Activated CD4-positive, alpha-beta memory T cell treated with anti-CD3 and anti-CD28 coated beads, Interleukin-2, amount 10 ng/mL, durations not matched to agents 7 days and 5 days (primary cell): ENCODE measurements at regions not wholly inside any gene's neighbourhood (a gene's known extent, or its start where the extent isn't known, plus 50 kb on each side); places are given as distances from the start of the nearest gene placed in this dataset.

ENCODE experiments used
- CTCF ChIA-PET: fragments of 350-600 bp; sonication (Branson Sonifier 250); formaldehyde crosslinking; loops from one replicate; lab custom pipeline; 2021; ENCODE audit warnings: antibody characterized with exemption, inconsistent platforms; lab: Charles Lee
- POLR2A ChIA-PET: fragments of 350-600 bp; sonication (Branson Sonifier 250); formaldehyde crosslinking; loops from one replicate; lab custom pipeline; 2021; ENCODE audit warnings: antibody characterized with exemption; lab: Charles Lee
- DNase-seq: peaks from one replicate; pipeline ENCODE4 v3.0.0-alpha.2; 2020
- H3K27ac Mint-ChIP-seq: one replicate; pipeline ENCODE4 v1.8.0; 2021; ENCODE audit warnings: mild to moderate bottlenecking, mixed read lengths
- H3K27me3 Mint-ChIP-seq: one replicate; pipeline ENCODE4 v1.8.0; 2021; ENCODE audit warnings: mixed read lengths
- H3K36me3 Mint-ChIP-seq: one replicate; pipeline ENCODE4 v1.8.0; 2021; ENCODE audit warnings: low read depth, mixed read lengths
- H3K4me1 Mint-ChIP-seq: one replicate; pipeline ENCODE4 v1.8.0; 2021; ENCODE audit warnings: mixed read lengths
- H3K4me3 Mint-ChIP-seq: one replicate; pipeline ENCODE4 v1.8.0; 2021; ENCODE audit warnings: mild to moderate bottlenecking, mixed read lengths
- H3K9me3 Mint-ChIP-seq: one replicate; pipeline ENCODE4 v1.8.0; 2021; ENCODE audit warnings: mixed read lengths

DNA sequence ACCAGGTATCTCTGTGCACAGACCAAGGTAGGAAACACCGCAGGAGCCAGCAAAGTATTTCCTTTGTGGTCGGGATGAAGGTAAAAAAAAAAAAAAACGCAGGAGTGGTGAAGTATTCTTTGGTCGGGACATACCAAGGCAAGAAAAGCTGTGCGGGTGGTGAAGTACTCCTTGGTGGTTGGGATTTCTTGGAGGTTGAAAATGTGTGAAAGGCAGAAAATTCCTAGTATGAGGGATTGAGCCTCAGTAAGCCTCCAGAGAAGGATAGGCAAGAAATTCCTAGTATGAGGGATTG lies 802.6 kb downstream of the PLA2G4A start:
- no peak for DNase-seq
- Mint-ChIP-seq H3K27ac (no peak overlapping the region), H3K27me3 (no peaks in the 10 kb centered on the region), H3K9me3 (peaks cover 9% of the 10 kb centered on the region), H3K36me3 (no peaks in the 10 kb centered on the region), H3K4me1 (no peaks in the 10 kb centered on the region), H3K4me3 (no peak overlapping the region)
- ChIA-PET POLR2A (no interaction called here), CTCF (interaction anchor here (1.1 kb wide), 1 partner anchor 150 kb away, joined by 5 read pairs; no protein-coding TSS in a partner anchor)

DNA sequence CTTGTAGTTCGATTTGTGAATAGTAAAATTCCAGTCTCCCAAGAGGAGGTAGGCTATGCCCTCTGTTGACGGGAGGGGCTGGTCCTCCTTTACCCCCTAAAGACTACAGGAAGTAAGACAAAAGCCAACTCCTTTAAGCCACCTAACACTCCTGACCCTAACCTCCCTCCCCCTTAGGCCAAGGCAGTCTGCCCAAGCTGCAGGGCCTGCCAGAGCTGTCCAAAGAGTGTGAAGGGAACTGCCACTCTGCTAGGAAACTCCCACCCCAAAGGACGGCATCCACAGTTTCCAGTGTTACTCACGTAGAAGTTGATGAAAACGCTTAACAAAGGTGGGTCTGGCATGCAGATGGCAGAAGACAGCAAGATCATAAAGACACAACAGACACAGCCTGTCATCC lies 803.2 kb downstream of the PLA2G4A start:
- peaks cover 13% of the 10 kb centered on the region for H3K9me3 Mint-ChIP-seq
- H3K4me3 Mint-ChIP-seq, result no peak overlapping the region
- no peaks in the 10 kb centered on the region for H3K36me3 Mint-ChIP-seq
- H3K27ac Mint-ChIP-seq, result no peak overlapping the region
- CTCF ChIA-PET, result interaction anchor here (1.1 kb wide), 1 partner anchor 151 kb away, joined by 5 read pairs; no protein-coding TSS in a partner anchor
- no peak for DNase-seq
- no peaks in the 10 kb centered on the region for H3K4me1 Mint-ChIP-seq
- no peaks in the 10 kb centered on the region for H3K27me3 Mint-ChIP-seq
- POLR2A ChIA-PET, result no interaction called here

DNA sequence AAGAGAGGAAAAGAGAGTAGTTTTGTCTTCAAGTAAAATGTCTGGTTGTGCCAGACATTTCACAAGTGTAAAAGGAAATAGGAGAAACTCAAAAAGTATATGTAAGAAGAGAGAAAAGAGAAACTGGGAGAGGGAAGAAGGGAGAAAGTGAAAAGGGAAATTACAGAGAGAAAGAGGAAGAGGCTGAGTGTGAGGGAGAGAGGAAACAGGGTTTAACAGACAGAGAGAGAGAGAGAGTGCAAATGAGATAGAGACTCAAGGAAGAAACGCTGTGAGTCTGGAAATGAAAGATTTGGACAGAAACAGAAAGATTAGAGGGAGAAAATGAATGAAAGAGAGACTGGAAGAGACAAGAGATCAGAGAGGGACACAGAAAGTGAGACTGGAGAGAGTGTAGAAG lies 806.2 kb downstream of the PLA2G4A start:
- H3K27me3 Mint-ChIP-seq, result no peaks in the 10 kb centered on the region
- no peak overlapping the region for H3K27ac Mint-ChIP-seq
- ChIA-PET POLR2A (no interaction called here), CTCF (no interaction called here)
- H3K9me3 Mint-ChIP-seq, result peaks cover 15% of the 10 kb centered on the region
- no peaks in the 10 kb centered on the region for H3K4me1 Mint-ChIP-seq
- H3K4me3 Mint-ChIP-seq, result no peak overlapping the region
- DNase-seq, result no peak
- no peaks in the 10 kb centered on the region for H3K36me3 Mint-ChIP-seq

DNA sequence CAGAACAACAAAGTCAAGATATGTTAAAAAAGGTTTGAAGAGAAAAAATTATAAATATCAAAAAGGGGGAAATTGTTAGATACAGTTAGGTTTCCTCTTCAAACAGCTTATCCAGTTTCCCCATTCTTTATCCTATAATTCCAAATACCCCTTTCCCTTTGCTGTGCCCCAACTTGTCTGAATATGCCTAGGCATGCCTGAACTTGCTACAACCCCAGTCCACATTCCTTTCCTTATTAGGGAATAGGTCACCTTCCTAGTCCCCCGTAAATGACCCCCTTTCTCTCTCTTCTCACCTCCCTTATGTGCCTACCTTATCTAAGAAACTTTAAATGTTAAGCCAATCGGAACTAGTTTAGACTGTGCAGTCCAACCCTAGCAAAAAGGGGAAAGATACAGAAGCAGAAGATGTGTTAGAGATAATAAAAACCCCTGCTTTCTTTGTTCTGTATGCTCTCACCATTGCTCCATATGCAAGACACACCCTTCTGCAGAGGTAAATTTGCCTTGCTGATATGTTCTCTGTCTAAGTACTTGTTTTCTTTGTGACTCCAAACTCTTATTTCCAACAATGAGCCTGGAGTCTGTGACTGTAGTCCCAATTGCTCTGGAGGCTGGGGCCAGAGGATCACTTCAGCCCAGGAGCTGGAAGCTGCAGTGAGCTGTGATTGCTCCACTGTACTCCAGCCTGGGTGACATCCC lies 810.1 kb downstream of the PLA2G4A start:
- ChIA-PET POLR2A (no interaction called here), CTCF (no interaction called here)
- H3K9me3 Mint-ChIP-seq, result peaks cover 11% of the 10 kb centered on the region
- H3K4me1 Mint-ChIP-seq, result no peaks in the 10 kb centered on the region
- no peaks in the 10 kb centered on the region for H3K27me3 Mint-ChIP-seq
- no peak overlapping the region for H3K4me3 Mint-ChIP-seq
- H3K27ac Mint-ChIP-seq, result no peak overlapping the region
- DNase-seq, result no peak
- H3K36me3 Mint-ChIP-seq, result no peaks in the 10 kb centered on the region

DNA sequence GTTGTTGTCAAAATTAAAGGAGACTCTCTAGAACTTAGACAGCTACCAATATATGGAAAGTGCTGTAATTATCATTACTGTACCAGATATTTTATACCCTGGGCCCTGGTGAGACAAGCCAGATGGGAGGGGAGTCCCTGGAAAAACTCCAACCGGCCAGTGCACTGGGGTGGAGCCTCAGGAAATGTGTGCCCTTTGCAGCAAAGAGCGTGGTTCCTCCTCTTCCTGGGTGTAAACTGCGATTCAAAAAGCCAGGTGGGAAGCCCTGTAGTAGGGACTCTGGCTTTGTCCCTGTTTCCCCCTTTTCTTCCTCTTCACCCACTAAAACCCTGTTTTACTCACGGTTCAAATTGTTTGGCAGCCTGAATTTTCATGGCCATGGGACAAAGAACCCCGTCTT lies 812.3 kb downstream of the PLA2G4A start:
- Mint-ChIP-seq H3K27ac (no peak overlapping the region), H3K27me3 (no peaks in the 10 kb centered on the region)
- POLR2A ChIA-PET, result no interaction called here

DNA sequence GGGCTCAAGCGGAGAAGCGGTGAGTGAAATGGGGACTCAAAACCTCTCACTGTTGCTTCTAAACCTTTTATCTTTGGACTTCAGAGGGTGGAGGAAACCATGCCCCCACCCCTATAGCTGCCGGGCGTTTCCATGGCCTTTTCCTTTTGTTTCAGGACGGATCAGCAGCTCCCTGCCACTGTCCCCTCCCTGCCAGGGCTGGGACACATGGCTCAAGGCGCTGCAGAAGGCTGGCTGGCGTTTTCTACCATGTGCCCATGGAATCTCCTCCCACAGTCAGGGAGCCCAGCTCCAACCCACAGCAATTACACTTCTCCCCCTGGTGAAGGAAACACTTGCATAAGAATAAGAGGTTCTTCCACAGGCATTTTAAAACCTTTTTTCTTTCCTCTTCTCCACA lies 812.7 kb downstream of the PLA2G4A start:
- H3K4me1 Mint-ChIP-seq, result no peaks in the 10 kb centered on the region
- H3K27me3 Mint-ChIP-seq, result no peaks in the 10 kb centered on the region
- no peak for DNase-seq
- CTCF ChIA-PET, result no interaction called here
- H3K36me3 Mint-ChIP-seq, result no peaks in the 10 kb centered on the region
- peaks cover 8% of the 10 kb centered on the region for H3K9me3 Mint-ChIP-seq
- H3K4me3 Mint-ChIP-seq, result no peak overlapping the region
- POLR2A ChIA-PET, result no interaction called here
- no peak overlapping the region for H3K27ac Mint-ChIP-seq

More for the DNA sequence above, 812.3 kb downstream of the PLA2G4A start:
- no peak for DNase-seq
- Mint-ChIP-seq H3K9me3 (peaks cover 6% of the 10 kb centered on the region), H3K4me3 (no peak overlapping the region), H3K4me1 (no peaks in the 10 kb centered on the region), H3K36me3 (no peaks in the 10 kb centered on the region)
- CTCF ChIA-PET, result no interaction called here

DNA sequence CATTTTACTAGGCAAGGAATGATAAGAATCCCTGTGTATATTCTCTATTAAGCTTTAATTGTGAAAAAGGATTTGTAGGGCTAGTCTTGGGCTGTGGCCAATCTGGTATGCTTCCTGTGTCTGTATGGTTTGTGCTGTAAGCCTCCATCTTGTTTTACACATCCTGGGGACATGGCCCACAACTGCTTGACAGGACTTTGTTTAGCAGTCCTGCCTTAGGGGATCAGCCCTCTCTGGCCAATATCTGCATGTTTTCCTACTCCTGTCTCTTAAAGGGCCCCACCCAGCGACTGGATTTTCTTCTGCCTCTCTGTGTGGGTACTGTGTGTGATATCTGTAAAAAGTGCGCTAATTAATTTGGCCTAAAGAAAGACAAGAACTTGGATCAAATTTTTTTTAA lies 813.2 kb downstream of the PLA2G4A start:
- no peaks in the 10 kb centered on the region for H3K4me1 Mint-ChIP-seq
- ChIA-PET CTCF (no interaction called here), POLR2A (no interaction called here)
- no peak overlapping the region for H3K27ac Mint-ChIP-seq
- no peaks in the 10 kb centered on the region for H3K27me3 Mint-ChIP-seq
- DNase-seq, result no peak
- no peak overlapping the region for H3K4me3 Mint-ChIP-seq
- no peaks in the 10 kb centered on the region for H3K36me3 Mint-ChIP-seq
- peaks cover 5% of the 10 kb centered on the region for H3K9me3 Mint-ChIP-seq

DNA sequence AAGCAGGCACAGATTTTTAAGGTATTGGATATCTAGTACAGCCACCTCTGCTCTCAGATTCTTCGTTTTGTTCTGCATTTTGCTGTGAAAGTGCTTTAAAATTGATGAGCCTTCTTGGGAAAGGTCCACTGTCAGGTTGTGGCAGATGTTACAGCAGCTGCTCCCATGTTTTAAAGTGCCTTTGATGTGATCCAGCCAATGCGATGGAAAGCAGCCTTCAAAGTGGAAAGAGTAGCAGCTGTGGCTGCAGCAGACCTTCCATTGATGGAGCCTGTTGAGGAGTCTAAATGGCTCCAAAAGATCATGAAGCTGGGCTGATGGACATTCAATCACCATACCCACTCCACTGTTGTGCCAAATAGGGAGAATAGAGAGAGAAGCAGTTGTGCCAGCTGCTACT lies 816.9 kb downstream of the PLA2G4A start:
- Mint-ChIP-seq H3K4me3 (no peak overlapping the region), H3K27ac (no peak overlapping the region)
- POLR2A ChIA-PET, result no interaction called here

DNA sequence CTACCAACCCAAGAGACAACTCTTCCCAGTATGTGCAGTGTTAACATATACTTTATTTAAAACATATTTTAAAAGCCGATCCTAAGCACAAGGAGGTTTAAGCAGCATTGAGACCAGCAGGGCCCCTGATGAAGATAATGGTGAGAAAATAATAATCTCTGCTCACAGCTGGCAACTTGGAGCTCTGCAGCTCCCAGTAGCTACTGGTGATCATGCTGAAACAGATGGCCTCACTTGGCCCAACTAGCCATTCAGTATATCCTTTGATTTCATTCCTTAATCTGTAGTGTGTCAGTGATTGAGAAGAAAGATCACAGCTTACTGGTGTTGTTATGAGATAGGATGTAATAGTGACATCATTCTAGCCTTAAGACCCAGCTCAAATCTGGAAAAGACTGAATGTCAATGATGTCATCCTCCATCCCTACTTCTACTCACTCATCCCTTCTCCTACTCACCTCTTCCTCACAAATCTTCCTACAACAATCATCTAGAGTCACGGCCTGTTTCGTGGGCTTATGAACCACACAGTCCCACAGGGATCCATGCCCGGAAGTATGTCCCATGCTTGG lies 817.9 kb downstream of the PLA2G4A start:
- CTCF ChIA-PET, result no interaction called here
- POLR2A ChIA-PET, result no interaction called here

More for the DNA sequence above, 816.9 kb downstream of the PLA2G4A start:
- Mint-ChIP-seq H3K4me1 (no peaks in the 10 kb centered on the region), H3K36me3 (no peaks in the 10 kb centered on the region), H3K27me3 (no peaks in the 10 kb centered on the region), H3K9me3 (peaks cover 2% of the 10 kb centered on the region)
- no peak for DNase-seq
- CTCF ChIA-PET, result no interaction called here

DNA sequence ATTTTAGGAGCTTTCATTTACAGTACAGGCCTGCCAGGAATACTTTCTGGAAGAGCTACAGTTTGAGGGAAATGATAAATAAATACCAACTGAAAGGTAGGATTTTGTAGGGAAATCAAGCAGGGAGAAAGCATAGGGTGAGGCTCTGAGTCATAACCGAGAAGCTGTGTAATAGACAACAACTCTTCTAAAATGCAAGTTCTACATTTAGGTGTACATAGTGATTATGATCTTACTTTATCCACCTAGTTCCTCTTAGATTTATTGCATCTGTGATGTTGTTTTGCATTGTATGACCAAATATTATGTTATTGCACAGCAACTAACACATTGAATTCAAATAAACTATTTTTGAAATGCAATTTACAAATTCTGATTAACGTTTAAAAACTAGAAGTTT lies 819.3 kb downstream of the PLA2G4A start:
- ChIA-PET CTCF (no interaction called here), POLR2A (no interaction called here)
- H3K4me1 Mint-ChIP-seq, result no peaks in the 10 kb centered on the region
- no peak for DNase-seq
- H3K4me3 Mint-ChIP-seq, result no peak overlapping the region
- H3K9me3 Mint-ChIP-seq, result peaks cover 2% of the 10 kb centered on the region
- H3K27ac Mint-ChIP-seq, result no peak overlapping the region
- H3K27me3 Mint-ChIP-seq, result no peaks in the 10 kb centered on the region
- no peaks in the 10 kb centered on the region for H3K36me3 Mint-ChIP-seq

More for the DNA sequence above, 817.9 kb downstream of the PLA2G4A start:
- H3K36me3 Mint-ChIP-seq, result no peaks in the 10 kb centered on the region
- H3K27me3 Mint-ChIP-seq, result no peaks in the 10 kb centered on the region
- no peaks in the 10 kb centered on the region for H3K4me1 Mint-ChIP-seq
- DNase-seq, result no peak
- no peak overlapping the region for H3K27ac Mint-ChIP-seq
- H3K4me3 Mint-ChIP-seq, result no peak overlapping the region
- H3K9me3 Mint-ChIP-seq, result peaks cover 2% of the 10 kb centered on the region

DNA sequence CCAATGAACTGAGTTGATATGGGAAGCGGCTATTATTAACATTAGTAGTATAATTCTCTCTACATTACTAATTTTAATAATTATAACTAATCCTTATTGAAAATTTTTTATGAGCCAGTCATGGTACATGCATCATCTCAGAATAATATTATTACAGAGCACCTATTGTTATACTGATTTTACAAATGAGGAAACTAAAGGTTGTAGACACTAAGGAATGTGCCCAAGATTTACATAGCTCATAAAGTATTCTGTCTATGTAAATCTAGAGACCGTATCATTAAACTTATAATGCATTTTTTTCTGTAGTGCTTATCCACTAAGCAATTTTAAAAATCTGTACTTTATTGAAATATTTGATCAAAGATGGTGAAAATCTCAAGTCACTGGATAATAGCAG lies 825.9 kb downstream of the PLA2G4A start:
- DNase-seq, result no peak
- Mint-ChIP-seq H3K4me1 (no peaks in the 10 kb centered on the region), H3K27ac (no peak overlapping the region), H3K36me3 (no peaks in the 10 kb centered on the region), H3K9me3 (no peaks in the 10 kb centered on the region), H3K4me3 (no peak overlapping the region), H3K27me3 (no peaks in the 10 kb centered on the region)
- CTCF ChIA-PET, result no interaction called here
- POLR2A ChIA-PET, result no interaction called here

DNA sequence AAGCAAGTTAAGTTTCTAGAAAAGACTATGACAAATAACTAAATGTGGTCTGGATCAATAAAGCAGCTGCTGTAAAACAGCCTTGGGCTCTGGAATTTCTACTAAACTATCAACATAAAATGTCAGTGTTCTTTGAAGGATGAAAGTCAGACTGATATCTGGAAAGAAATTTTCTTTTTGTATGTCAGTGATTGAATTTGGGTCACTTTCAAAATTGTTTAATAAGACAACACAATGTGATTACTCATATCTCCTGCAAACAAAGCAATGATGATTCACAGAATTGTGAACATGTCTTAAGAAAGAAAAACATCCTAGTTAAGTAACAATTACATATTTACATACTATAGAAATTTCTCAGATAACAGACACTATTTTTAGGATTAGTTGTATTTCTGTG lies 826.4 kb downstream of the PLA2G4A start:
- no peak for DNase-seq
- Mint-ChIP-seq H3K4me3 (no peak overlapping the region), H3K9me3 (no peaks in the 10 kb centered on the region), H3K27me3 (no peaks in the 10 kb centered on the region), H3K27ac (no peak overlapping the region), H3K4me1 (no peaks in the 10 kb centered on the region), H3K36me3 (no peaks in the 10 kb centered on the region)
- POLR2A ChIA-PET, result no interaction called here
- CTCF ChIA-PET, result no interaction called here

DNA sequence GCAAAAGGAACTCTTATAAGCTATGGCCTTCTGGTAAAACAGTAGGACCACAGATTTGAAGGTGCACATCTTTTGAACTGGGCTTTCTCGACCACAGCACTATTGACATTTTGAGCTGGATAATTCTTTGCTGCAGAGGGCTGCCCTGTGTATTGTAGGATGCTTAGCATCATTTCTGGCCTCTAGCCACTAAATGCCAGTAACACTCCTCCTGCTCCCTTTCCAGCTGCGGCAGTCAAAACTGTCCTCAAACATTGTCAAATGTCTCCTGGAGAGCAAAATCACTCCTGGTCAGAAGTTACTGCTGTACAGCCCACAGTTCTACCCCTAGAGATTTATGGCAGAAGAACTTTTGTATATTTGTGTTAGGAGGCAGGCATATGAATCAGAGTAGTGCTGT lies 836.7 kb downstream of the PLA2G4A start:
- H3K36me3 Mint-ChIP-seq, result no peaks in the 10 kb centered on the region
- H3K4me3 Mint-ChIP-seq, result no peak overlapping the region
- ChIA-PET CTCF (no interaction called here), POLR2A (no interaction called here)
- no peaks in the 10 kb centered on the region for H3K9me3 Mint-ChIP-seq
- H3K27me3 Mint-ChIP-seq, result no peaks in the 10 kb centered on the region
- H3K4me1 Mint-ChIP-seq, result no peaks in the 10 kb centered on the region
- H3K27ac Mint-ChIP-seq, result no peak overlapping the region
- no peak for DNase-seq

DNA sequence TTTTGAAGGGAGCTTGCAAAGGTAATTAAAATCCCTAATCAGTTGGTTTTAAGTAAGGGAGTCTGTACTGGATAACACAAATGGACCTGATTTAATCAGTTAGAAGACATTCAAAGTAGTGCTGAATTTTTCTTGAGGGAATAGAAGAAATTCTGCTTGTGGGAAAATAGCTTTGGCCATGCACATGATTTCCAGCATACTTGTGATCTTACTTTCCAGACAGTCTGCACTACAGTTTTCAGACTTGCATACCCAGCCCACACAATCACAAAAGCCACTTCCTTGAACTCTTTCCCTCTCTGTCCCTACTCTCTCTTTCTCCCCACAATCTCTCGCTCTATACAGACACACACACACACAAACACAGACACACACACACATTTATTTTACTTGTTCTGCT lies 852.1 kb downstream of the PLA2G4A start:
- Mint-ChIP-seq H3K4me1 (no peaks in the 10 kb centered on the region), H3K36me3 (no peaks in the 10 kb centered on the region), H3K4me3 (no peak overlapping the region), H3K27me3 (no peaks in the 10 kb centered on the region), H3K27ac (no peak overlapping the region), H3K9me3 (no peaks in the 10 kb centered on the region)
- CTCF ChIA-PET, result no interaction called here
- POLR2A ChIA-PET, result no interaction called here
- DNase-seq, result no peak
